ENCODE measurements at regions not wholly inside any gene's neighbourhood (a gene's known extent, or its start where the extent isn't known, plus 50 kb on each side); places are given as distances from the start of the nearest gene placed in this dataset.
"Not testable (repeated sequence)": the region's sequence is repeated elsewhere in the genome, so short reads cannot be mapped to it uniquely, and the experiment has no call there.

GRCh38 chr4:102210806-102211205, 134.5 kb downstream of the SLC39A8 start:
- DNase-seq, result peak; percentile 69

DNA sequence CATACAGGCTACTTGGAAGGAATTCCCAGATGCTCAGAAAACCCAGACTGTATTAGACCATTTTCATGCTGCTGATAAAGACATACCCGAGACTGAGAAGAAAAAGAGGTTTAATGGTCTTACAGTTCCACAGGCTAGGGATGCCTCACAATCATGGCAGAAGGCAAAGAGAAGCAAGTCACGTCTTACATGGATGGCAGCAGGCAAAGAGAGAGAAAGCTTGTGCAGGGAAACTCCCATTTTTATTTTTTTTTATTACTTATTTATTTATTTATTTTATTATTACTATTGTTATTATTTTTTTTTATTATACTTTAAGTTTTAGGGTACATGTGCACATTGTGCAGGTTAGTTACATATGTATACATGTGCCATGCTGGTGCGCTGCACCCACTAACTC, 140.6 kb downstream of the SLC39A8 start:
- not testable (repeated sequence) for DNase-seq

GRCh38 chr4:102196221-102196620, 149.1 kb downstream of the SLC39A8 start:
- peak; percentile 45 for DNase-seq

DNA sequence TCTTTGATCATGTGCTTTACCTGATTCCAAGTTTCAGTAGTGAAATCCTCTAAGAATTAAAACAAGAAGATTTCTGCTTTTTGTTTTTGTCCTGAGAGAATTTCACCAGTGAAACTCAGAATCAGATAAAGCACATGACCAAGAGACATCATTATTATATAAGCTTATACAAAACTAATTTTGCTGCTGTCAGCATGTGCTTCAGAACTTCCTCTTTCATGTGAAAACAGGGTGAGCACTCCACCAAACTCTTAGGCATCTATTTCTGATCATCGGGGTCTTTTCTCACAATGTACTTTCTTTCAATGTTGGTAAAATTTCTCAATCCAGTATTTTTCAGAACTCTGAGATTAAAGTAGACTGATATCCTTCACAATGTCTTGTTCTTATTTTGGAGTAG, 152.1 kb downstream of the SLC39A8 start:
- no peak for DNase-seq

GRCh38 chr4:102180046-102180445, 165.2 kb downstream of the SLC39A8 start:
- DNase-seq, result no peak

DNA sequence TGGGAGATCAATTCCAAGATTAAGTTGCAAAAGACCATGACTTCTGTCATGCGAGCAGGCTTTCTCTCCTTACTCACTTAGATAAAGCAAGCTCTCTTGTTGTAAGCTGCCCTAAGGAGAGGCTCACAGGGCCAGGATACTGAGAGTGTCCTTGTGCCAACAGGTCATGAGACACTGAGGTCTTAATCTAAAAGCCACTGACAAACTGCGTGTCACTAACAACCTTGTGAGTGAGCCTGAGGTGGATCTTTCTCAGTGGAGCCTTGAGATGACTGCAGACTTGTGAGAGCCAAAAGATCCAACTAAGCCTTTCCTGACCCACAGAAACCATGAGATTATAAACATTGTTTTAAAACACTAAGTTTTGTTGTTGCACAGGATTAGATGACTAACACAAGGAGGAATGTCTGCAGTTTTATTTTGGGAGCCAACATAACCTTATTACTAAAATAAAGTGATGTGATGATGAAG, 170.5 kb downstream of the SLC39A8 start:
- DNase-seq, result no peak

GRCh38 chr4:102172341-102172740, 172.9 kb downstream of the SLC39A8 start:
- no peak for DNase-seq

DNA sequence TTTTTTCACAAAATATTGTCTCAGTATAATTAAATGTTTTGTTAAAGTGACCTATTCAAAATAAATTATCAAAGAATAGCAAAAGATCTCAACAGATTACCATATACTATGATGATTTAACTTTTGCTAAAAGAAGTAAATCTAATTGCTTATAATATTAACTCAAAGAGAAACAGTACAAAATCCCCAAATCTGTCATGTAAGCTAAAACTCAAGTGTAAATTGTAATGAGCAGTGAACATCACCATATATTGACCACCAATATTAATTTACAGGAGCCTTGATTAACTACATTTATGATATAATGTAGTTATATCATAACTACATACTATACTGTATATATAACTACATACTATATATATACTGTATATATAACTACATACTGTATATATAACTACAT, 174.4 kb downstream of the SLC39A8 start:
- DNase-seq, result no peak

DNA sequence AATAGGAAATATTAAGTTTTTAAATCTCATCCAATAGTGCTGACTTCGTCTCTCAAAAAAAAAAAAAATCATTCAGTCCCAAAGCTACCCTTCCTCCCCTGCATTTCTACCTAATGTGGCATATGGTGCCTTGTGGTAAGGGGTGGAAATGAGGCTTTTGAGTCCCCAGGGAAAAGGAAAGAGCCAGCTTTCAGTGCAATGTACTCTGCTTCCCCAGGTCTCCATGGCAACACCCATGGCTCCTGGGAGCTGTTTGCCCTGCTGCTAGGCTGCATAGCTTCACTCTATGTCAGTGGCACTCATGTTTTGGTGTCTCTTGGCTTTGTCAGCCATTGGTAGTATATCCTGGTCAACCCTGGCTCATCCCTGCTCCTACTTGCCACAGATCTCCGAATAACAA, 175.9 kb downstream of the SLC39A8 start:
- peak; percentile 62 for DNase-seq

DNA sequence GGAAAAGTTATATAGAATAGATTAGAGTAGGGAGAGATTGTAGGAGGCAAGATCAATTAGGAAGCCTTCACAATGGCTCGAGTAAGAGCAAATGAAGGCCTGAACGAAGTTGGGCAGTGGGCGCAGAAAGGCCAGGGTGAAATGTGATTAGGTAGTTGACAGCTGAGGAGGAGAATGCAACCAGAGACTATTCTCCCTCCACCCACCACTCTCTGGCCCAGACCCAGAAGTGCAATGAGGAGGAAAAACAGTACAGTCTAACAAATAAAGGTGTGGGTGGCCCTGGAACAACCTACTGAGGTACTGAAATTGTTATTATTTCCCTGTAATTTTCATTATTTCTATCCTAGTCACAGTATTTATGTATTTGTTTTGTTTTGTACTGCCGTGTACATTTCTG, 176.7 kb downstream of the SLC39A8 start:
- no peak for DNase-seq

DNA sequence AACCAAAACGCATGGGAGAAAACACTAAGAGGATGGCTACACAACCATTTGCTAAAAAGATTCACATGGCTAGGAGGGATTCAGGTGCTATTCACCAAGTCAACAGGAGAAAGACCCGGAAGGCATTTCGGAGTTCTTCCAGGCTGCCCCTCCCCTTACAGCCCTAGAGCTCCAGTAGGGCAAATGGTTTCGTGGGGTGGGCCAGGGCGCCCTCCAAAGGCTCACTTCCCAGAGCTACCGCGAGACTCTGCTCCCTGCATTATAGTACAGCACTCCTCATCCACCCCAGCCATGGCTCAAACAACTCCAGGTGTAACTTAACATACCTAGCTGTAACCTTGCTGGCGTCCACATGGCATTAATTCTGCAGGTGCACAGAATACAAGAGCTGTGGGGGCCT, 179.7 kb downstream of the SLC39A8 start:
- DNase-seq, result no peak

- no peak for DNase-seq
Observed at GRCh38 chr4:102163404-102164140, 181.7 kb downstream of the SLC39A8 start.

- DNase-seq, result peak; percentile 85
Observed at GRCh38 chr4:102157984-102158383, 187.3 kb downstream of the SLC39A8 start.

GRCh38 chr4:102153391-102153790, 191.9 kb downstream of the SLC39A8 start:
- no peak for DNase-seq

GRCh38 chr4:102151696-102152095, 193.6 kb downstream of the SLC39A8 start:
- no peak for DNase-seq

DNA sequence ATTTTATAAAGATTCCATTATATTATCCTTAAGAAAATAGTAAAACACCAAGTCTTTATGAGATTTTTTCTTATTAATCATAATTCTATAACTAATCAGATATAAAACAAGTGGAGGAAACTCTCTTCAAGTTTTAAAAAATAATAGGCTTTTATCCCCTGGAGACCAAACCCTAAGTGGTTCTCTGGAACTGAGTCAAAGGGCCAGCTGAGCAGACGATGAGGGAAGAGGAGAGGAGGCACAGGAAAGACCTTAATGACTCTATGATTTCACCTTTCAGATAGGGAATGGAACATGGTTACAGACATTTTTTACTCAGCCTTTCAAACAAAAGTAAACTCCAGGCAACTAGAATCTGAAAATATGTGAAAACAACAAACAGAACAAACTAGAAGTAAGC, 201.8 kb downstream of the SLC39A8 start:
- no peak for DNase-seq

GRCh38 chr4:102141842-102142241, 203.4 kb downstream of the SLC39A8 start:
- DNase-seq, result no peak

GRCh38 chr4:102139932-102140331, 205.3 kb downstream of the SLC39A8 start:
- DNase-seq, result peak; percentile 20

DNA sequence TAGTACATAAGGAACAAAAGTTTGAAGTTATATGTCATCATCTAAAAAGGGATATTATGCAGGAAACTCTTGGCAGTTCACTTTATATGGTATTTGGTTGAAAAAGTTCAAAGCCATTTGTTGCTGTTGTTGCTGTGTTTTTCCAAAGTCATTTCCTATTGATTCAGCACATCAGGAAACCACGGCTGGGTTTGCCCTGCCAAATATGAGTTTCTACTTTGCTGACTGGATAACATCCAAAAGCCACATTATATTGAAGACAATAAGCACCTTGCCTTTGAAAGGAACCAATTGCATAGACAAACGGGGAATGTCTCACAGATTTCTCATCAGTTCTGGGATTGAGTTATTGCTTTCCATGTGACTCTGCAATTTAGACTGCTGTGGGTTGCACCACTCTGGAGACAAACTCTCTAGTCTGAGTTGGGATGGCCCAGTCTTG, 206.1 kb downstream of the SLC39A8 start:
- DNase-seq, result no peak

- DNase-seq, result no peak
Observed at GRCh38 chr4:102137217-102137616, 208.1 kb downstream of the SLC39A8 start.

- DNase-seq, result no peak
Observed at GRCh38 chr4:102129810-102130209, 215.5 kb downstream of the SLC39A8 start.

All from DMS53 (cell line).